K562 (cell line): ENCODE measurements at regions not wholly inside any gene's neighbourhood (a gene's known extent, or its start where the extent isn't known, plus 50 kb on each side); places are given as distances from the start of the nearest gene placed in this dataset.

ENCODE experiments used
- BRF1 ChIP-seq: IDR thresholded peaks from 3 replicates; pipeline ENCODE4 v1.6.1; 2011; ENCODE audit warnings: borderline replicate concordance, mild to moderate bottlenecking; ENCODE audit not compliant: insufficient read length; ENCODE audit errors: extremely low read depth
- CEBPB ChIP-seq: fragments of 450-650 bp; IDR thresholded peaks from 2 replicates; pipeline ENCODE4 v1.6.1; 2016; ENCODE audit warnings: missing genetic modification characterization, missing compliant biosample characterization
- CHD4 ChIP-seq: fragments of 200-600 bp; sonication (generic); IDR thresholded peaks from 3 replicates; pipeline ENCODE4 v1.6.1; 2012; ENCODE audit warnings: low read depth, mild to moderate bottlenecking, mixed read lengths, low read length, inconsistent platforms; ENCODE audit not compliant: insufficient read depth, insufficient replicate concordance, poor library complexity, severe bottlenecking
- MAZ ChIP-seq, 2 experiments: fragments of 450-650 bp in 1 of 2; sonication (generic) in 1 of 2; formaldehyde crosslinking; IDR thresholded peaks in 1 of 2; conservative IDR thresholded peaks in 1 of 2; 2 replicates each; pipeline versions ENCODE4 v1.4.0 to v1.5.0; 2020; ENCODE audit warnings: mild to moderate bottlenecking in 1 of 2, missing genetic modification reagents in 1 of 2
- NR3C1 ChIP-seq: sonication (generic); formaldehyde crosslinking; IDR thresholded peaks from 2 replicates; pipeline ENCODE4 v1.8.1; 2022; ENCODE audit warnings: missing genetic modification reagents
- RHOXF2B ChIP-seq: fragments of 250-450 bp; sonication (Bioruptor Pico); conservative IDR thresholded peaks from 2 replicates; pipeline ENCODE4 v1.5.1; 2021
- SOX6 ChIP-seq: fragments of 450-650 bp; IDR thresholded peaks from 2 replicates; pipeline ENCODE4 v1.6.1; 2014; ENCODE audit warnings: mild to moderate bottlenecking
- ZNF699 ChIP-seq: fragments of 250-450 bp; sonication (Bioruptor Pico); IDR thresholded peaks from 2 replicates; pipeline ENCODE4 v1.8.0; 2021; ENCODE audit warnings: mild to moderate bottlenecking, moderate library complexity; ENCODE audit not compliant: insufficient replicate concordance
- TF ChIP-seq, protein P1 (sequence below): sonication (generic); formaldehyde crosslinking; IDR thresholded peaks from 2 replicates; pipeline ENCODE4 v1.8.1; 2022; ENCODE audit warnings: missing genetic modification reagents
- TF ChIP-seq, protein P2 (sequence below), 2 experiments: fragments of 450-650 bp; formaldehyde crosslinking in 1 of 2; IDR thresholded peaks; 2 replicates each; pipeline versions ENCODE4 v1.4.0 to v1.6.1; 2014 to 2020; ENCODE audit warnings: mild to moderate bottlenecking in 2 of 2, borderline replicate concordance in 1 of 2, low read depth in 1 of 2

DNA sequence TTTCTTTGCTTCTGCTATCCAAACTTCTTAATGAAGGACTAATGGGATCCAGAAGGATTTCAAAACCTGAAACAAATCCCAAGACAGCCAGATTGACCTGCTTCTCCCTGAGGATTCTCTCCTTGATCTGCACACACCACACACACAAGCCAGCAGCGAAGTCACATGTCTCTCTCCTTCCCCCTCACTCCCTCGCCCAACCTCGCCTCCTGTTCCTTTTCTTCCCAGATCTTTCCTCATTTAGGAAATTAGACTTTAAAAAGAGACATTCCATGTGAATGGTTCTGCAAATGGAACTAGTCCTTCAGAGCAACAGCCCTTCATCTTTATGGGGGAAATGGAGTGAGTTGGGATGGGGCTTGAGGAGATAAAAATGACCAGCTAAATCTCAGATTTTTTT is 639.1 kb upstream of the SETBP1 start:
- TF ChIP-seq ZNF699 (CRISPR knock-in tag) (no peak), BRF1 (no peak), CEBPB (tag) (no peak), SOX6 (no peak), MAZ (CRISPR knock-in tag; conservative IDR thresholded peaks at IDR 0.05 in 1 of 2, IDR thresholded peaks at IDR 0.05 in 1 of 2) (no peak), NR3C1 (CRISPR knock-in tag) (no peak), CHD4 (no peak), RHOXF2B (CRISPR knock-in tag) (no peak)
- TF ChIP-seq, protein P1, sequence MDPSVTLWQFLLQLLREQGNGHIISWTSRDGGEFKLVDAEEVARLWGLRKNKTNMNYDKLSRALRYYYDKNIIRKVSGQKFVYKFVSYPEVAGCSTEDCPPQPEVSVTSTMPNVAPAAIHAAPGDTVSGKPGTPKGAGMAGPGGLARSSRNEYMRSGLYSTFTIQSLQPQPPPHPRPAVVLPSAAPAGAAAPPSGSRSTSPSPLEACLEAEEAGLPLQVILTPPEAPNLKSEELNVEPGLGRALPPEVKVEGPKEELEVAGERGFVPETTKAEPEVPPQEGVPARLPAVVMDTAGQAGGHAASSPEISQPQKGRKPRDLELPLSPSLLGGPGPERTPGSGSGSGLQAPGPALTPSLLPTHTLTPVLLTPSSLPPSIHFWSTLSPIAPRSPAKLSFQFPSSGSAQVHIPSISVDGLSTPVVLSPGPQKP = no peak
- TF ChIP-seq, protein P2, sequence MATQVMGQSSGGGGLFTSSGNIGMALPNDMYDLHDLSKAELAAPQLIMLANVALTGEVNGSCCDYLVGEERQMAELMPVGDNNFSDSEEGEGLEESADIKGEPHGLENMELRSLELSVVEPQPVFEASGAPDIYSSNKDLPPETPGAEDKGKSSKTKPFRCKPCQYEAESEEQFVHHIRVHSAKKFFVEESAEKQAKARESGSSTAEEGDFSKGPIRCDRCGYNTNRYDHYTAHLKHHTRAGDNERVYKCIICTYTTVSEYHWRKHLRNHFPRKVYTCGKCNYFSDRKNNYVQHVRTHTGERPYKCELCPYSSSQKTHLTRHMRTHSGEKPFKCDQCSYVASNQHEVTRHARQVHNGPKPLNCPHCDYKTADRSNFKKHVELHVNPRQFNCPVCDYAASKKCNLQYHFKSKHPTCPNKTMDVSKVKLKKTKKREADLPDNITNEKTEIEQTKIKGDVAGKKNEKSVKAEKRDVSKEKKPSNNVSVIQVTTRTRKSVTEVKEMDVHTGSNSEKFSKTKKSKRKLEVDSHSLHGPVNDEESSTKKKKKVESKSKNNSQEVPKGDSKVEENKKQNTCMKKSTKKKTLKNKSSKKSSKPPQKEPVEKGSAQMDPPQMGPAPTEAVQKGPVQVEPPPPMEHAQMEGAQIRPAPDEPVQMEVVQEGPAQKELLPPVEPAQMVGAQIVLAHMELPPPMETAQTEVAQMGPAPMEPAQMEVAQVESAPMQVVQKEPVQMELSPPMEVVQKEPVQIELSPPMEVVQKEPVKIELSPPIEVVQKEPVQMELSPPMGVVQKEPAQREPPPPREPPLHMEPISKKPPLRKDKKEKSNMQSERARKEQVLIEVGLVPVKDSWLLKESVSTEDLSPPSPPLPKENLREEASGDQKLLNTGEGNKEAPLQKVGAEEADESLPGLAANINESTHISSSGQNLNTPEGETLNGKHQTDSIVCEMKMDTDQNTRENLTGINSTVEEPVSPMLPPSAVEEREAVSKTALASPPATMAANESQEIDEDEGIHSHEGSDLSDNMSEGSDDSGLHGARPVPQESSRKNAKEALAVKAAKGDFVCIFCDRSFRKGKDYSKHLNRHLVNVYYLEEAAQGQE (IDR thresholded peaks at IDR 0.05; ENCODE audit: borderline replicate concordance) = no peak
- TF ChIP-seq, protein P2 (CRISPR knock-in tag; IDR thresholded peaks at IDR 0.05; ENCODE audit: low read depth) = no peak
